HG02870 (cell line): ENCODE measurements at regions not wholly inside any gene's neighbourhood (a gene's known extent, or its start where the extent isn't known, plus 50 kb on each side); places are given as distances from the start of the nearest gene placed in this dataset.

ENCODE experiments used
- ATAC-seq: cut with Tn5 transposase; IDR thresholded peaks from one replicate; pipeline ENCODE4 v1.9.1; 2021; ENCODE audit warnings: mild to moderate bottlenecking, moderate library complexity; ENCODE audit not compliant: unreplicated experiment

DNA sequence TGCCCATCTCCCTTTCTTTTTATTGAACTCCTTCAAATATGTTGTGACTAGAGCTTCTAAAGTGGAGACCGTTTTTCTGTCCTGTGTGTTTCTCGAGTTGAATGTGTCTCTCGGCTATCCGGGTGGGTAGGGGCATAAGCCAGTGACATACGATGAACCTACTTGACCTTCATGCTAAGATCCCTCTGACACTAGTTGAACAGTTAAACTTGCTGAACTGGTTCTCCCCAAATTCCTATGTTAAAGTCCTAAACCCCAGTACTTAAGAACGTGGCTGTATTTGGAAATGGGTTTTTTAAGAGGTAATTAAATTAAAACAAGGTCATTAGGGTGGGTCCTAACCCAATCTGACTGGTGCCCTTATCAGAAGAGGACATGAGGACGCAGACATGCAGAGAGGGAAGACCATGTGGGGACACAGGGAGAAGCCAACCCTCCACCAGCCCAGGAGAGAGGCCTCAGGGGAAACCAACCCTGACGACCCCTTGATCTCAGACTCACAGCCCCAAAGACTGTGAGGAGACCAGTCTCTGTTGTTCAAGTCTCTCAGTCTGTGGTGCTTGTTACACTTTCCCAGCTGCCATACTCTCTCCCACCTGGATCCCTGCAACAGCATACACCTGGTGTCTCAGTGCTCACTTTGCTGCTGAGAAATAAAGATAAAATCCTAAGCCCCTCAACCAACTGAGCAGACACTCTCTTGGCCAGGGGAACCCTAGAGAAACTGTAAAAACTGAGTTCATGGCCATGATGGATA, 208.4 kb downstream of the MYLK4 start:
- no peak for ATAC-seq

DNA sequence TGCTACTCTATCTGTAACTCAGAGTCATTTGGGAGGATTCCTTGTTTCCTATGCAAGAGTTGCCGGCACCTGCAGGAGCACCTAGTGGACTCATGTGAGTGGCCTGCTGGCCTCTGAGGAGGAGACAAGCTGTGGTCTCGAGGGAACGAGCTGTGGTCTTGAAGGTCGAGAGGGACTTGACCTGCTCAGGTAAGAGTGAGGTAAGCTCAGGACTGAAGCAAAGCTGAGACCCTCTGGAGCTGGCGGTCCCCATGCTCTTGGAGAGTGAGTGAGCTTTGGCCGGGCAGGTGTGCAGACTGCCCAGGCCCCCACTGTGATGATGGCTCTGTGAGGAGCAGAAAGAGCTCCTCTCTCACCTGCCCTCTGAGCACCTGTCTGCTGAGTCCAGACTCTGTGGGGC, 214.3 kb downstream of the MYLK4 start:
- ATAC-seq: no peak

DNA sequence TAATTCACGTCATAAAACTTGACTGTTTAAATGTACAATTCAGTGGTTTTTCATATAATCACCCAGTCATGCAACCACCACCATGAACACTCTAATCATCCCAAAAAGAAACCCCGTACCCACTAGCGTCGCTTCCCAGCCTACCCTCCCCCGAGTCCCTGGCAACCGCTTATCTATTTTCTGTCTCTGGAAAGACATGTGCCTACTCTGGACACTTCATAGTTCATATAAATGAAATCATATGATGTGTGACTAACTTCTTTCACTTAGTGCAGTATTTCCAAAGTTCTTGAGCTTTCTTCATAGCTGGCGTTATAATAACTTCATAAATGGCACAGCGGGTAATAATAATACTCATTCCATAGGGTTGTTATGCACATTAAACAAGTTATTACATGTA, 215.2 kb downstream of the MYLK4 start:
- no peak for ATAC-seq

DNA sequence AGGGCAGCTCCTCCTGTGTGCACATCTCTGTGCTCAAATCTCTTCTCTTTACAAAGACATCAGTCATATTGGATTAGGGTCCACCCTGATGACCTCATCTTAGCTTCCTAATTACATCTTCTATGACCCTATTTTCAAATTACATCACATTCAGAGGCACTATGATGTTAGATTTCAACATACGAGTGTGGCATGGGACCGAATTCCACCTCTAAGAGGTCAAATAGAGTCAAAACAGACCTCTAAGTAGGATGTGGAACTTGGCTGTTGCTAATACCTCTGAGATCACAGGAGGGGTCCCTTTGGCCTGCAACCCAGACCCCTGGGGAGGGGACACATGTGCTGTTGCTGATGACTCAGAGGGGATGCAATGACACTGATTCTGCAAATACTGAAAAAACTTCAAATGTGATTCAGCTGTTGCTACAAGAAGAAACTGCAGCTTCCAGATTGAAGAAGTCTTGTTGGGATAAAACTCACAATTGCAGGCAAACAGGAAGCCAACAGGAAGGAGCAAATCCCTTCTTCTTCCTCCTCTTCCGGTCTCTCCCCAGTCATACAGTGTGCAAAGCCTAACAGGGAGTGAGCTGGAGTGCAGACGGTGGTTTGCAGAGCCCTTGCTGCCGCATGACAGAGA, 216.2 kb downstream of the MYLK4 start:
- ATAC-seq: no peak

DNA sequence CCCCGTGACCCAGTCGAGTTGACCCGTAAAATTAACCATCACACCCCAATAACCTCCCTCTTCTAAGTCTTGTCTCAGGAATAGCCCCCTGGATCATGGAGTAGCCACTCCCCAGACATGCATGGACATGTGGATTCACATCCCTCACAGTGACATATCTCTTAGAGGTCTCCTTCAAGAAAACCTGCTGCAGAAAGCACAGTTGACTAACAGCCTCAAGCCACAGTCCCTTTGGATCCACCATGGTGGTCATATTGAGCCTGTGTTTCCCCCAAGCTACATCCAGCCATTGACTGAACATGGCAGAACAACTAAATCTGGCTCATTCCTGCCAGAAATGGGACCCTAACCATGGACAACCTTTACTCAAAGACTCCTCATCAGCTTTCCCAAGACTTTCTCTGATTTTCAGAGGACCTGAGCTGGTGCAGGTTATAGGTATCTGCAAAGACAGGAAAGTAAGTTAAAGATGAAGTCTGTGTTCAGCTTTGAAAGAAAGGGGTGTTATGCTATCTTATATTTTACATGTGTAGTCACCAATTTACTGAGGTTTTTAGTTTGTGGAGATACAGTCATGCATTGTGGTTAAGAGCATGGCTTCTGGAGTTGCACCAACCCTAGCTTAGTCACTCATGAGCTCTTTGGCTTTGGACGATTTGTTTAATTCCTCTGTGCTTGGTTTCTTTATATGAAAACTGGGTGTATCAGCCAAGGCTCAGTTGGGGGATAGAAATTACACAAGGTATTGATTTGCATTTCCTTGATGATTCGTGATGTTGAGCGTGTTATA, 219.1 kb downstream of the MYLK4 start:
- ATAC-seq: no peak

DNA sequence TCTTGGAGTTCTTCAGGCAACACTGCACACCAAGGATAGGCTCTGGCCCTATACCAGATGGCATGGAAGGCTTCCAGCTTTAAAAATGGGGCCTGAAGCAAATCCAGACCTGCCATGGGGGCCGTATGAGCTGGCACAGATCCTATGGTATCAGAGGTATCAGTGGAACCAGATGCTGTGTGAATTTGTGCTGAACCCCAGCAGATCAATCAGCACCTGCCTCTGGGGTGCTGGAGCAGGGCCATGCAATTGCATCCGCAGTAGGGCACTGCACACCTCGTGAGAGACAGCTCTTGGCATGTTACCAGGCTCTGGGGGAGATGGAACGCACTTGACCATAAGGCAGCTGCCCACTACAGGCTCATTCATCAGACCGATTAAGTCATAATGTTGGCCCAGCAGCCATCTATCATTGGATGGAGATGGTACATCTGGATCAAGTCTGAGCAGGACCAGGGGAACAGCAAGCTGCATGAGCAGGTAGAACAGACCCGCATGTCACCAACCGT, 221.5 kb downstream of the MYLK4 start:
- ATAC-seq: no peak

DNA sequence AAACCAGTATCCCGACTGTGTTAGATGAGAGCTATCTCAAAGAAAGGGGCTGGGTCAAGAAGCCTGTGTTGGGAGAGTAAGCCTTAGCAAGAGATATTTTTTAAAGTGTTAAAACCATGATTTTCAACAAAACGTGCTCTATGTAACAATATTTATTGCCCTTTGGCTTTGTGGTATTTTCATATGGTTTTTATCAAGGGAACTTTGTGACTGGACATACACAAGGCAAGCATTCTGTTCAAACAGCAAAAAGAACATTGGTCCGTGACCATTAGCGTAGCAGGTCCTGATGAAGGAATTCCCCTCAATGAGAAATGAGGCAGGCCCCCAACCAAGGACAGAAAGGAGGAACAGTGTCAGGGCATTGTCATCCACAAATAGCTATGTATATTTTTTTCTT, 222.6 kb downstream of the MYLK4 start:
- no peak for ATAC-seq

DNA sequence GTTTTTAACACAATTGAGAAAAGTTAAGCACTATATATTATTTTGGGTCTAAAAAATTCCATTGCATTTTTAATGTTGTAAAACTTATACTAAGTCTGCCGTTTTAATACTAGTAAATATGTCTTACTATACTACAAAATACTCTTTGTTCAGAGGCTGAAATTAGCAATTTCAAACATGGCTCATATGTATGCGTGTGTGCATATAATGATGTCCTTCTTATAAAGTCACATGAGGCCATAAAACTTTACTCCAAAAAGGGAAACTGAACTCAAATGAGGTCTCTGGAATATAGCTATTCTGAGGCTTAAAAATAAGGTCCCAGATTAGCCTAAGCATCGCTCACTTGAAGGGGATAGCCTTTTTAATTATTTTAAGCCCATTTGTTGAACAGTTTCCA, 224.0 kb downstream of the MYLK4 start:
- ATAC-seq: no peak

DNA sequence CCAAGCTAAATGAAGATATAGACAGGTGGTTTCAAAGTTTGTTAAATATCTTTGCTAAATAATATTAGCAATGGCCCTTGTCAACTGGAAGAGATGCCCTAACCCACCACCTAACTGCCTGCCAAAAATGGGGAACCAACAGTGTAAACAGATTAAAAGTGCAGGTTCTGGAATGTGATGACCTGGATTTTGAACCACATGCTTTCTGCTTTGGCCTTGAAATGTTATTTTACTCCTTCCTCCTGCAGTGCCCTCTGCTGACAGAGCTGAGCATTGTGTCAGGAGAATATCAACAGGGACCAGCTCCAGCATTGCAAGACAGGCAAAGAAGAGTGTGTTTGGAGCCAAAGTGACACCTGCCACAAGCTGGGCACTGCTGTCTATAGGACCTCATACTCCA, 226.6 kb downstream of the MYLK4 start:
- no peak for ATAC-seq

DNA sequence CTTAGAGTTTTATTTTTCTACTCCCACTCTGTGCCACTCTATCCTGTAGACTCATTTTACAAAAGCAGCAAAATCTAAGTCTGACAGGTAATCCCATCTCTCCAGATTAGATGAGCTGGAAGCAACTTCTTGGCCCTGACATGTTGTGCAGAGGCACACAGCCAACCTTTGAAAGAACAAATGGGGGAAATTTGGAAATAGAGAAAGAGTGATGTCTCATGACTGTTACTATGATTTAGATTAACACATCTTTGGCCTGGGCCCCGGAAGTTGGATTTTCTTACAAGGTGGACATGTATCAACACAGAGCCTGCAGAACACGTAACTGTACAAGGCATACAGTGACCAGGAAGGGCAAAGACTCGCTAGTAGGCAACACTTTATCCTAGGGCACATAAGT, 227.7 kb downstream of the MYLK4 start:
- ATAC-seq: no peak

DNA sequence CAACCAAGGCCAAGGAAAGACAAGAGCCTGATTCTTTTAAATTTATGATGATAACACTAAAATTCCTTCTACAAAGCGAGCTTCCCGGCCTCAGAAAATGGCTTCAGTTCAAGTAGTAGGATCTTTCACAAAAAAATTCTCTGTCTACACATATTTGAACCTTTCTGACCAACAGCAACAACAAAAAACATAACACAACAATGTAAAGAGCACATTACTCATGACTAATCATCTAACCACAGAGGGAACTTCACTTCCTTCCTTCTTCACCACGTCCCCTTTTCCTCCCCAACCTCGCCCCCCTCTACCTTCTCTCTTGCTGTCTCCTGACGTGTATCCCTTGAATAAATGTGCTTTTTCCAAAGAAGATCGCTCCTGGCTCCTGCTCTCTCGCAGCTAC, 228.2 kb downstream of the MYLK4 start:
- ATAC-seq: no peak

DNA sequence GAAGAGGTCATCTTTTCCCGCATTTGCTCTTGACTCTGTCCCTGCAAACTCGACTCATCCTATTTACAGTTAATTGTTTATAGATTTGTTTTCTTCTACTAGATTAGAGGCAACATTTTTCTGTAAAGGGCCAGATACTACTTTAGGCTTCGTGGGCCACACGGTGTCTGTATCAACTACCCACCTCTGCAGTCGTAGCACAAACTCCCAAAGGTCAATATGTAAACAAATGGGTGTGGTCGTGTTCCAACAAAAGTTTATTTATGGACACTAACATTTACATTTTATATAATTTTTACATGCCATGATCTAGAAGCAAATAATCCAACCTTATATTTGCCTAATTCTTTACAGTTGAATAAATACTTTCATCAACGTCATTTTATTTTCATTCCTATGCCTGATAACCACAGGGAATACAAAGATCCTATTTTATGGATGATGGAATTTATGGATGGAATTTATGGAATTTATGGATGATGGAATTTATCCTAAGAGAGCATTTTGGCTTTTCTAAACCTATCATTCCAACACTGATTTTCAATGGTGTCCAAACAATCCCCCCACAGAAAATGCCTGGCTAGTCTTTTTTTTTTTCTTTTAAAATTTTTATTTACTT, 232.8 kb downstream of the MYLK4 start:
- ATAC-seq: no peak

DNA sequence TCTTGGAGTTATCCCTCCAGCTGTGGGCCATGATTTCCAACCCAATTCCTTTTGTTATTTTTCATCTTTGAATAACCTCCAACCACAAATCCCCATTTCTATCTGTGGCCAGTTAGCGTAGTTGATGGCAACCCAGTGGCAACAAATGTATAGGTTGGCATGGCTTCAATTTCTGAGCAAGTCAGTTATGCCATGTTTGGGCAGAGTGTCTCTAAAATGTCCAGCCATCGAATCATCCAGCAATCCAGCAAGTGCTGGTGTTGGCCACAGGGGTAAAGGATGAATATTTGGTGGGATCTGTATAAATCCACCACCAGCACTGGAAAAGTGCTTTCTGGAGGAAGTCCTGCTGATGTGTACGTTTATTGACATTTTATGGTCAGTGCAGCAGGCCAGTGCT, 233.3 kb downstream of the MYLK4 start:
- ATAC-seq: no peak

DNA sequence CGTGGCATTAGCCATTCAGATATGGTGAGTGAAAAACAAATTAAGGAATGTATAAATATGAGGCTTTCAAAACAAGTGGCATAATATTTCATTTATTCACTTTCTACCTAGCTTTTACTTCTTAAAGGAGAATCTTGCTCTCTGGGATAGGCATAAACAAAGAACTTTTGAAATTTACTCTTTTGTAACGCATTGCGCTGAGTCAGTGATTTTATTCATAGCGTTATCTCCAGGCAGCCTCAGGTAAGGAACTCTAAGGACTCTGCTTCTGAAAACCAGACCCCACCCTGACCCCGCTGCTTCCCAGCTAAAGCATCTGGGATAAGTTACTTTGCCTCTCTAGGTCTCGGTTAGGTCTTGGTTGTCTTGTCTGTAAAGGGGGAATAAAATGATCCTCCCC, 234.7 kb downstream of the MYLK4 start:
- no peak for ATAC-seq

DNA sequence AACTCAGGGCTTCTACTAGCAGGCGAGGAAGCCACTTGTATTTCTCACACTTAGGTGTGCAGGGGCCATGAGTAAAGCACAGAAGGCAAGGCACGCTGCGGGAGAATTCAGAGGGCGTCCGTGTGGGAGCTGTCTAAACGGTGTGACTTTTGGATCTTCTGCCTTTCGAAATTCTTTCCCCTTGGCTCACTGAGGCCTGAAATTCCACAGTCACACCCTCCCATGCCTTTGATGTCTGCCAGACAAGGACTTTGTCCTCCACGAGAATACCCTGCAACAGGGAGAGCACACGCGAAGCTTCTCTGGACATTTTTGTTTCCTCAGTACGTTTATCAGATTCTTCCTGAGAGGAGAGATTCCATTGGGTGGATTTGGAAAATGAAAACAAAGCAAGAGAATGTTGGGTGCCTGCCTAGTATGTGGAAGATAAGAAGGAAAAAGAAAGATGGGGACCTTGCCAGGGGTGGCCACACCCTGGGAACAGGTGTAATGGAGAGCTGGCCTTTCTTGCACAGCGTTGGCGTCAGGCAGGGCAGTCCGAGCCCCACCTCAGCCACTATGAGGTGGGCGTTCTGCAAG, 235.7 kb downstream of the MYLK4 start:
- ATAC-seq: no peak

DNA sequence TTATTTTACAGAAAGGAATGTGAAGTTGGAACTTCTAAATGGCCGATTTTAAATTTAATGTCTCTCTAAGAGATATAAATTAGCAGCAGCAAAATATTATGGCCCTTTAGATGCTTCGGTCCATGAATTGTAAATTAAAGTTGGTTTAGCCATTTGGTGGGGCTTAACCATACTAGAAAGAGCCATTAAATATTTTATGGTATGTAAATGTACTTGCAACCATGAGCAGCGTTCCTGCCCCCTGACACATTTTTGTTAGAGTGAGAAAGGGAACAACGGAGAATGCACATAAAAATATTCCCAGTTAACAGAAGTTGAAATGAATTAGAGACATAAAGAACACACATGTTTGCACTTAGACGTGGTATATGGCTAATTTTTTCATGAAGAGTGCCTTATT, 237.9 kb downstream of the MYLK4 start:
- ATAC-seq: no peak

DNA sequence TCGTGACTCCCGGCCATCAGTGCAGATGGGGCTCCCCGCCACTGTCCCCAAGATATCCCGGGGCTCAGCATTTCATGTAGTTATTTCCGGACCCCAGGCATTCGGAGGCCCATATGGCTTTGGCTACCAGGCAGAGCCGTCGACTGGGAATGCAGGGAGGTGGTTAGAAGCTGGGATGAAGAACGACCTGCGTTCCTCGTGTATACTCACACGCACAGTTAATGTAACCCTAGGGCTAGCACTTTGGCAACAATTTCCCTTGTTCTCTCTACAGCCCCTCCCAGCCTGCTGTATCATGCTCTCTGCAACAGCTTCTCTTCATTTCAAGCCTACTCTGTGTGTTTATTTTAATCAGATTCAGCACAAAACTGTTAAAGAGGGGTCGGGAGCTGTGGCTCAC, 240.4 kb downstream of the MYLK4 start:
- no peak for ATAC-seq

DNA sequence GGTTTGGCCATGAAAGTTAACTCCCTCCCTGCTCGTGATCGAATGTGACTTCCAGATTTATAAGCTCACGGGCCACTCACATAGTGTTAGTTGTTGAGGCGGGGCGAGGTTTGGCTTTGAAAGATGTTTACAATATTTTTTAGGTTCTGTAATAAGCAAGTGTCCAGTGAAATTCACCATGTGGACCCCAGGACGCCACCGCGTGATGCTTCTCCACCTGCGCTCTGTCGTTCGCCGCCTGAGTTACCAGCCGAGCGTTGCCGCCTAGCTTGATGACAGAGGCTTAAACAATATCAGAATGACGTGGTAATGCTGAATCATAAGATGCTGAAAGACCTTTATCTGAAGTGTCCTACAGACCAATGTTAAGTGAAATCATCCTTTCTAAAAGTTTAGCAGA, 241.0 kb downstream of the MYLK4 start:
- no peak for ATAC-seq

DNA sequence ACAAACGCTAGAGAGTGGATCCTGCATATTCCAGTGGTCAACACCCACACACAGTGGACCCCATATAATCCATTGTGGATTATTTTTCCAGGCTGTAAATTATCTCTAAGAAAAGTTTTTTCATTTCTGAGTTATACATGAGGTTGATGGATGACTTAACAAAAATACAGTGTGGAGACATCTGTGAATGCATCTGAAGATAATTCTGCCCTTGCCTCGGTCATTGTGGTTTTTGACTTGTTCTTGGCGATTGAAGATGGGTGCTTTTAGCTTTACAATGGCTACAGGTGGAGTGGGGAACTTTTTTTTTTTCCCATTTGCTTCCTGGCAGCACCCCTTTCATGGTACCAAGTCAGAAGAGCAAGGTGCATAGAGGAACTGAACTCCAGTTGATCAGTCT, 242.7 kb downstream of the MYLK4 start:
- ATAC-seq: no peak

DNA sequence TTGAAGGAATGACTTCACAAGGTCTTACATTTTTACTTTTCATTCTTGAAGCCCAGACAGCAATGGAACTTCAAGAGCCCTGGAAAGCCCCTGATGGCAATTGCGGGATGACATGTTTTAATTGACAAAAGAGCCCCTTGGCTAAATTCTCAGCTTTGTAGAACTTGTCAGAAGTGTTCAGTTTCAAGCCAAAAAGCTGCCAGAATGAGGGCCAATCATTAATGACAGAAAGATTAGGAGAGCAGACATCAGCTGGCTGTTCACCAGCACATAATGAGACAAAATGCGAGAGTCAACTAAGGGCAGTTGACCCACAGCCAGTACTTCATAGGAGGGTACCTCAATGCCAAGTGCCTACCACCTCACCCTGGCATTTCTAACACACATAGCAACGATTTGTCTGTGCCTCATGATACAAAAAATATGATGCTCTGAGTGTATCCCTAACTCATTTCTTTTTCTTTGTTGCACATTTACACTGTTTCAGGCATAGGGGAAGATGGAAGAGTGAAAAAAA, 243.1 kb downstream of the MYLK4 start:
- ATAC-seq: no peak

DNA sequence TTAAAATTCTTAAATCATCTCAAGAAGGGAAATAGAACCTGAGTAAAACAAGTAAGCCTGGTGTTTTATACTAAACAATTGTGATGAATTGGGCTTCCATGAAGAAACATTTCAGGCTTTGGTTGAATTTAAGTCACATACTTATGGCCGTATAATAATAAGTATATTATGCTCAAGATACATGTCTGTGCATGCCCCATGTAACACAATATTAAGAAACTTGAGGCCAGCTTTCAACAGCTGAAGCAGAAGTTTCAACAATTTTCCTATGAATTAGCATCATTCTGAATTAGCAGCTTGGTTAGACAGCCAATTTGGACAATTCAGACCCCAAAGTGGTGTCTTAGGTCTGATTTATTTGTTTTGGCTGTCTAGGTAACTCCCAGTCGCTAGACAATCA, 243.7 kb downstream of the MYLK4 start:
- no peak for ATAC-seq
